ENCODE measurements at regions not wholly inside any gene's neighbourhood (a gene's known extent, or its start where the extent isn't known, plus 50 kb on each side); places are given as distances from the start of the nearest gene placed in this dataset.
"Not testable (repeated sequence)": the region's sequence is repeated elsewhere in the genome, so short reads cannot be mapped to it uniquely, and the experiment has no call there.

DNA sequence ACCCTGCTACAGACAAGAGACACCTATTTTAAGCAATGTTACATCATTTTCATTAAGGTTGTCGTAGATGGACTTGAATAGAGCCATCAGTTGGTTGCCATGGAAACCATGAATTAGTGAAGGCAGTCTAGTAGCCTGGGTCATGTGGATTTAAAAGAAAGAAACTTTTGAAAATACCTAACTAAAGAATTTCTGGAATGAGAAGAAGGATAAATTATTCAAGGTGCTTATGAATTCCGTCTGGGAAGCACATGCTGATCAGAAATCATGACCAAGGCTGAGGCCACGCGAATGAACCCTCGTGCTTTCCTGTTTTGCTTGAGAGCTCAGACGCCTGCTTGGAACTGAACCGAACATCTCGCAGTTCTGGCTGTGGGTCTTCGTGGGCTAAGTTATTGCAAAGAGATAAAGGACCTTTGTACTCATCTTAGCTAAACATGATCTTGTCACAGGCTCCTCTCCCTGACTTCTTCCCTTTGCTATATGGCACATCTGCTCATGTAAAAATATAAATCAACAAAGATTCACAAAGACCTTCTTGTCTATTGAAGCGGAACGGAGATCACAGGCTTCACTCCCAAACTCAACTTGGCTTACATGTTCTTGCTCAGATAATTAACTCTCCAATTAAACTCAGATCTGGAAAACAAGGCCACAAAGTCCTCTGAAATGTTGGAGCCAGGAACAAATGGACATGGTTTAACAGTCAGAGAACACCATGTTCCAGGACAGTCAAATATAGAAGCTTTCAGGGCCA lies 140.2 kb downstream of the NUFIP1 start:
- no peak for DNase-seq

GRCh38 chr13:44845281-44846058 lies 143.8 kb downstream of the NUFIP1 start:
- DNase-seq = not testable (repeated sequence)

- no peak for DNase-seq
These were observed 144.5 kb downstream of the NUFIP1 start for GRCh38 chr13:44844786-44845185.

DNA sequence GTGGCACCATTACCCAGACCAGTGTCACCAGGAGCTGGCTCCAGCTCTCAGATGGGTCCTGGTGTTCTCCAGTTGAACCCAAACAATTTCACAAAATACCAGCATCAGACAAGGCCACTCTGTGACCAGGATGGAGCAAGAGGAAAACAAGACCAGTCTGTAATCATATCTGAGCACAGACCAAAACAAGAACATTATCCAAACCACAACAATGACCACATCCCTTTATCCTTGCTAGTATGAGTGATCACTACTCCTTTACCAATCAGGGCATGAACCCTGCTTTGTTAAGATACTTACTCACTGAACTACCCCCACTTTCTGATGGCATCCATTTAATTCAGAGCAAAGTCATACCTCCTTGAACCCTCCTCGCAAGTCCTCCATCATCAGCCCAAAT lies 145.9 kb downstream of the NUFIP1 start:
- DNase-seq = no peak

DNA sequence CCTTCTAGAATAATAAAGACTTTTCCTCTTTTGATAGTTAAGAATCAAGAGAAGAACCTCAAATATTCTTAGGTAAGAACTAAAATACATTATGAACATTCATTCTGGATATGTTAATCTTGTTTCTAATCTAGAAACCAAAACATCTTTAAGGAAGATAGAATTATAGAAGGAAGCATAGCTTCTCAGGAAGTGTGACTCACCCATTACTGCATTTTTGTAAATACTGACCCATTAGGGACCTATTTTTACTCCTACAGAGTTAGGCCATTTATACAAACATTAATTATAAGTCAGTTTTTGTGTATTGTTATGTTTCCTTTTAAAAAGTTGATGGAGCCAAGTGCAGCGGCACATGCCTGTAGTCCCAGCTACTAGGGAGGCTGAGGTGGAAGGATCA lies 147.1 kb downstream of the NUFIP1 start:
- no peak for DNase-seq

DNA sequence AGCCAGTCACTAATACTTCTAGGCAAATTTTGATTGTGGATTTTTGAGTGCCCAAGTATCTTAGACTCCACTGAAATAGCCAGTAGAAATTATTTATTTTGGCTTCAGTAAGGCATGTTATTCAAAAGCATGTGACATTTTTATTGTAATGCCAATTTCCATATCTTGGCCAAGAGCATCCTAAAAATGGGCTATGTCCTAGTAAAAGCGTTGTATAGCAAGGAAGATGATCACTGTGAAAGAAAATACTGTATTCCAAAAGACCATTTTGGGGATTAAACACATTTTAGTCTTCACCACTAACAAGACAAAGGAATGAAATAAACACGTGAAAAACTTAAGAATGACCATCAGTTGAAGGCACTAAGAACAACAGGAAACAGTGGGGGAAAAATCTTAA lies 149.1 kb downstream of the NUFIP1 start:
- DNase-seq = no peak

GRCh38 chr13:44837250-44837649 lies 152.0 kb downstream of the NUFIP1 start:
- no peak for DNase-seq

GRCh38 chr13:44834404-44834803 lies 154.9 kb downstream of the NUFIP1 start:
- DNase-seq = no peak

DNA sequence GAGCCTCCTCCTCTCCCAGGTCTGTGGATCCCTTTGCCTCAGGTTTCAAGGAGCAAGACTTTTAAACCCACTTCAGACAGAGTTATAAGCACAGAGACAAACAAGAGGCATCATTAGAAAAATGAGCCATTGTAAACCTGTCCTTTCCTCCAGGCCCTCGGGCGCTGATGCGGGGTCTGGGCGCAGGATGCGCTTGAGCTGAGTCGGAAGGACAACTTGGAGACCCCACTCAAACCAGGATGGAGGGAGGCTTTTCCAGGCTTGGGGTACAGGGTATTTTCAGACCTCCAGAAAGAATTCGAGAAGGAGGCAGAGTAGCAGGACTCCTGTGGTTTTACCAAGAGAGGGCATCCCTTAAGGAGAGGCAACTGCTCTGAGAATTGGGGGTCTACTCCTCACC lies 155.6 kb downstream of the NUFIP1 start:
- no peak for DNase-seq

GRCh38 chr13:44833139-44833538 lies 156.1 kb downstream of the NUFIP1 start:
- no peak for DNase-seq

DNA sequence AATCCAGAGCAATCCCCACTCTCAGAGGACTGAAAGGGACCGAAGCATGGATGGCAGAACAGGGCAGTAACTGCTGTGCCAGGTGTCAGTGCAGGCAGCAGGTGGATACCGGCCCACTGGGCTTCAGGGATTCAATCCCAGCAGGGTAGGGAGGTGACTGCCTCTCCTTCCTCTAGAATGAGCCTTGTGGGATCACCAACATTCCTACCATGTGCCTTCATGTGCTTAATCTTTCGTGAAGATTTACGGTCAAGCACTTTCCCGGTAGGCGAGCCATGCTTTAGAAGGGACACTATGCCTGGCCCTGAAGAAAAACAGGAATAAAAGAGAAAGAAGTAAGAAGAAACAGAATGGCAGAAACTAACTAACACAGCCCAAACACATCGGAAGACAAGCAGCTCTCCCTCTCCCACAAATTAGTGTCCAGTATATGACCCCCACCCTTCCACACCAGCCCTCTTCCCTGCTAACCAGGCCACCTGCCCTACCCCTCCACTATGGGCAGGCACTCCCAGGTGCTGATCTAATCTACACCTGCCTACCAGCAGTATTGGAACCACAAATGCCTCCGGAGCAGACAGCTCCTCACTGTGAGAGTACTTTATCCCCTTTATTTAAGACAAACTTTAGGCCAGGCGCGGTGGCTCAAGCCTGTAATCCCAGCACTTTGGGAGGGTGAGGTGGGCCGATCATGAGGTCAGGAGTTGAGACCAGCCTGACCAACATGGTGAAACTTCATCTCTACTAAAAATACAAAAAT lies 162.5 kb downstream of the NUFIP1 start:
- no peak for DNase-seq

GRCh38 chr13:44825953-44826352 lies 163.3 kb downstream of the NUFIP1 start:
- DNase-seq = no peak

GRCh38 chr13:44823555-44823954 lies 165.7 kb downstream of the NUFIP1 start:
- DNase-seq = not testable (repeated sequence)

DNA sequence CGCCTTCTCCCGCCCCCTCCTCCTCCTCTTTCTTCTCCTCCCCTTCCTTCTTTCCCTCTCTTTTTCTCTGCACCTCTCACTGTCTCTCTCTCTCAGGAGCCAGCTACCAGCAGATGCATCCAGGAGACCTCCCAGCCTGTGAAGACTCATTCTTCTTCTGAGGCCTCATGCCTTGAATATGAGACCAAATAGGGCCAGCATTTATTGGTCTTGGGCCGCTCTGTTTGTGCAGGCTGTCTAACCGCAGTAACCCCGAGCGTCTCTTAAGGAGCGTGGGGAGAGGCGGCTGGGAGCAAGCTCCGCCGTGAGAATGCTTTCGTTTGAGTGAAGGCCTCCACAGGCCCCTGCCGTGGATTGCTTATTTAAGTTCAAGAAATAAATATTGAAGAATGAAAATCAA lies 167.0 kb downstream of the NUFIP1 start:
- DNase-seq = no peak

DNA sequence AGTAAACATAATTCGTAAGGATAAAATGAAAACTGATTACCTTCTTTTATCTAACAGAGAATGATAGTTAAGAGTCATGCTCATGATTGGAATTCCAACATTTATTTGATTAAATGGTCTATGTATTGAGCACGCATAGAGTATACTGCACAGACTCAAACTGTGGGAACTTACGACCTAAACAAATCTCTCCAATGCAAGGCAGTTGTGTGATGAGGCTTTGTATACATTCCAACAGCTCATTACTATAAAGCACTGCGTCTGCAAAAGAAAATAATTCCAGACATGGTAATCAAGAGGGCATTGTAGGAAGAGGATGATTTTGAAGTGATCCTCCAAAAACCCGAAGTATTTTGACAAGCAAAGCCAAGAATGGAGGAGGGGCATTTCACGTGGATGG lies 169.5 kb downstream of the NUFIP1 start:
- no peak for DNase-seq

- no peak for DNase-seq
These were observed 170.0 kb downstream of the NUFIP1 start for GRCh38 chr13:44819245-44819644.

DNA sequence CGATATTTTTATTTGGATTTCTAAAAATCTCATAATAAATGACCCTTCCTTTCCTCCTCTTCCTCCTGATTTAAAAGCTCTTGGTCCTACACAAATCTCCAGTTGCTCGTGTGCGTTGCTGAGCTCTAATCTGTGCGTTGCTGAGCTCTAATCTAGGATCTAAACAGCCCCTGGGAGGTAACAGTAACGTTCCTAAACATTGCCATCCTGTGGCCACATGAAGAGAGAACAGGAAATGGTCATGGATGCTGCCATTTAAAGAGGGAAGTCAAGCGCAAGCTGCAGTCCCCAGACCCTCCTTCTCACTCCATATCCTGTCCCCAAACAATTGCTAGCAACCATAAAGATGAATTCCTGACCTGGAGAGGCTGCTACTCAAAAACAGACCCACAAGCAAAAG lies 170.8 kb downstream of the NUFIP1 start:
- DNase-seq = no peak

DNA sequence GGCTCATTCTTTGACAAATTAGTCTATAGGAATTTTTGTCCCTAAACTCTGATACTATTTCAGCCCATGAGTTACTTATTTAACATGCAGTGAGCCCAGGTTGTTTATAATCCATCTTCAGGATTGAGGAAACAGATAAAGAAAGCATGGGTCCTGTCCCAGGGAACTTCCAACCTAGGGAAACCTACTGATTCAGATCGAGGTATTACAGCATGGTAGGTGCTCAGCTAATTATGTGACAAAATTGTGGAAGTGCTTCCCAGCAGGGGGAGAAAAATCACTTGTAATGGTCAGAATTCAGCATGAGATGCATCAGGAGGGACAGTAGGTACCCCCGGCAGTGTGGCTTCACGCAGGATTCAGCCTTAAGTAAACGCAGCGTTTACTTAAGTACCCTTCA lies 171.3 kb downstream of the NUFIP1 start:
- no peak for DNase-seq

DNA sequence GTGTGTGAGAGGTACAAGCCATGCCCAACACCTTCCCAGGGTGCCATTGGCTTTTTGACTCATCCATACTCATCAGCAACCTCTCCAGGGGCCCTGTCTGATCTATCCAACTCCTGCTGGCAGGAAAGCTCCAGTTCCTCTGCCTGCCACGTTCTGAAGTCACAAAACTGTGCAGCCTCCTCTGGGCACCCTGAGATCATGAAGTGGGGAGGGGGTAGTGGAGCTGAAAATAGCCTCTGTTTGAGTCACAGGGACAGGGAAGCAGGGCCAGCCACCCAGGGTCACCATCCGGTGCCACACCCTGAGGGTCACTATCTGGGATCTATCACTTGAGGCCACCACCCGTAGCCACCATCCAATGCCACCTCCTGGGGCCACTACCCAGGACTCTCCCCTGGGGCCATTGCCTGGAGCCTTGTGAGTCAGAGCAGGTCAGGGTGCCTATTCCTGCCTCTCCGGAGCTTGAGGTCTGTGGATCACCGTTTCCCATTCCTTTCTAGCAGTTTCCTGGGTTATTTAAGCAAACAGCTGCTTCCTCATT lies 172.1 kb downstream of the NUFIP1 start:
- no peak for DNase-seq

DNA sequence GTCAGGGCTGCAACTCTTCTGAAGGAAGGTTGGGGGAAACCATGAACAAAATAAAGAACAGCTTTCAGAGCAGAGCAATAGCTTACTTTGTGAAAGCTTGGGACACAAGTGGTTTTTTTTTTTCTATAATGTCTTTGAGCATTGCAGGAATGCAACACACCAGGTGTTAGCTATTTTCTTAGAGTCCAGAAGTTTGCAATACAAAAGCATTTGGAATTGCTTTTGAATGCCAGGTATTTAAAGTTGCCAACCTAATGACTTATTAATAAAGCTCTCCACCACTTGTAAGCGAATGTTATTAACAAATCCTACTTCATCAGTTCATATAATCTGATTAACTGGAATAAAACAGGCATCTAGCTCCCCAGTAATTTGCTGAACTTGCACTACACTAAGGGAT lies 172.6 kb downstream of the NUFIP1 start:
- no peak for DNase-seq

GRCh38 chr13:44815623-44816022 lies 173.6 kb downstream of the NUFIP1 start:
- no peak for DNase-seq

GRCh38 chr13:44814836-44815235 lies 174.4 kb downstream of the NUFIP1 start:
- DNase-seq = no peak

DNA sequence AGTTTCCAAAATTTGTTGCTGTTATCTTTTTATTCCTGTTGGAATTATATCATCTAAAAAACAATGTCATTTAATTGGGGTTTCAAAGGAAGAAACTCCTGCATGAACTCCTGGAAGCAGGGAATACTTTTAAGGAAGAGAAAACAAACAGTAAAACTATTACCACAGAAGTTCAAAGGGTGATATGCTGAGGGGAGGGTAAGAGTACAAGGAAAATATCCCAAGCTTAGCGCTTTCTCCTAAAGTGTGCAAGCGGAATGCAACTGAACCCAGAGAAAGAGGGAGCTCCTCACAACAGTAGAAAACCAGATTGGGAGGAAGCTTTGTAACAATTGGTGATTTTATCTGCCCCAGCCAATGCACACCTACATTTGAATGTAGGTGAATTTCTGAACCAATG lies 175.1 kb downstream of the NUFIP1 start:
- DNase-seq = no peak

- no peak for DNase-seq
These were observed 176.5 kb downstream of the NUFIP1 start for GRCh38 chr13:44812818-44813217.

All from NCI-H1694 treated with DMSO at 0.1 percent for 48 hours (cell line).